Fibroblast of pulmonary artery (primary cell): ENCODE measurements at regions not wholly inside any gene's neighbourhood (a gene's known extent, or its start where the extent isn't known, plus 50 kb on each side); places are given as distances from the start of the nearest gene placed in this dataset.
A peak's percentile ranks its signal among the peaks of the same experiment; 100 is the strongest.

Source experiments
- DNase-seq: peaks from one replicate; pipeline ENCODE4 v3.0.0-alpha.2; 2010; ENCODE audit warnings: low read depth
- H3K4me3 ChIP-seq: replicated peaks from 2 replicates; pipeline ENCODE4 v1.5.1; 2011; ENCODE audit warnings: low read depth, mild to moderate bottlenecking, control low read depth, low read length, moderate library complexity
- CTCF ChIP-seq: IDR thresholded peaks from 2 replicates; pipeline ENCODE4 v1.5.1; 2011; ENCODE audit warnings: mild to moderate bottlenecking, control low read depth, low read length, inconsistent platforms; ENCODE audit errors: missing control alignments

- TF ChIP-seq CTCF: no peak
- H3K4me3 ChIP-seq: no peak overlapping the region
- no peak for DNase-seq
Observed at GRCh38 chr3:110063178-110063577, 725.8 kb upstream of the DPPA4 start.

- no peak for DNase-seq
- no peak overlapping the region for H3K4me3 ChIP-seq
- TF ChIP-seq CTCF: no peak
Observed at GRCh38 chr3:110066206-110066605, 728.9 kb upstream of the DPPA4 start.

- DNase-seq: no peak
- no peak for TF ChIP-seq CTCF
- no peak overlapping the region for H3K4me3 ChIP-seq
Observed at GRCh38 chr3:110067527-110067926, 730.2 kb upstream of the DPPA4 start.

GRCh38 chr3:110069761-110070160, 732.4 kb upstream of the DPPA4 start:
- no peak for DNase-seq
- H3K4me3 ChIP-seq: no peak overlapping the region
- no peak for TF ChIP-seq CTCF

GRCh38 chr3:110070161-110070916, 733.0 kb upstream of the DPPA4 start:
- TF ChIP-seq CTCF: no peak
- H3K4me3 ChIP-seq: no peak overlapping the region
- peak; percentile 88 for DNase-seq

GRCh38 chr3:110074095-110074494, 736.7 kb upstream of the DPPA4 start:
- TF ChIP-seq CTCF: no peak
- no peak overlapping the region for H3K4me3 ChIP-seq

GRCh38 chr3:110077093-110077492, 739.7 kb upstream of the DPPA4 start:
- no peak for DNase-seq
- no peak overlapping the region for H3K4me3 ChIP-seq
- TF ChIP-seq CTCF: no peak

More at GRCh38 chr3:110074095-110074494, 736.7 kb upstream of the DPPA4 start:
- DNase-seq: no peak
